HL-60 (cell line): ENCODE measurements at regions not wholly inside any gene's neighbourhood (a gene's known extent, or its start where the extent isn't known, plus 50 kb on each side); places are given as distances from the start of the nearest gene placed in this dataset.

Source experiments
- DNase-seq, 2 experiments: peaks; one replicate each; pipeline ENCODE4 v3.0.0-alpha.2; 2010 to 2020; ENCODE audit warnings: low read depth in 1 of 2, low spot score in 1 of 2
- H3K27ac ChIP-seq: fragments of 250-450 bp; sonication (Bioruptor Pico); replicated peaks from 2 replicates; pipeline ENCODE4 v1.5.1; 2020; ENCODE audit warnings: mild to moderate bottlenecking, moderate library complexity
- H3K27me3 ChIP-seq: fragments of 250-450 bp; sonication (Bioruptor Pico); 2 replicates; pipeline ENCODE4 v1.5.1; 2021; ENCODE audit warnings: mild to moderate bottlenecking, moderate library complexity; ENCODE audit not compliant: insufficient read depth, poor library complexity, severe bottlenecking
- H3K4me3 ChIP-seq: replicated peaks from 2 replicates; pipeline ENCODE4 v1.5.1; 2011; ENCODE audit warnings: mild to moderate bottlenecking, control low read depth, low read length; ENCODE audit not compliant: insufficient read depth
- CTCF ChIP-seq: IDR thresholded peaks from one replicate; pipeline ENCODE4 v1.5.1; 2011; ENCODE audit warnings: low read length, control low read depth, inconsistent platforms; ENCODE audit not compliant: insufficient read depth
- GABPA ChIP-seq: IDR thresholded peaks from 2 replicates; pipeline ENCODE4 v1.6.1; 2012; ENCODE audit warnings: low read depth
- POLR2AphosphoS5 ChIP-seq: IDR thresholded peaks from 2 replicates; pipeline ENCODE4 v1.6.1; 2012; ENCODE audit warnings: low read depth
- REST ChIP-seq: IDR thresholded peaks from 2 replicates; pipeline ENCODE4 v1.6.1; 2012; ENCODE audit warnings: low read depth; ENCODE audit not compliant: insufficient replicate concordance
- SPI1 ChIP-seq: IDR thresholded peaks from 2 replicates; pipeline ENCODE4 v1.6.1; 2012; ENCODE audit warnings: low read depth, mild to moderate bottlenecking, borderline replicate concordance

- no peak overlapping the region for H3K27ac ChIP-seq
- DNase-seq: no peak
- H3K4me3 ChIP-seq: no peak overlapping the region
- TF ChIP-seq CTCF (no peak), REST (no peak), GABPA (no peak), SPI1 (no peak), POLR2AphosphoS5 (no peak)
- peaks cover 3% of the 10 kb centered on the region for H3K27me3 ChIP-seq
Observed at GRCh38 chr12:66775871-66776270, 97.0 kb upstream of the GRIP1 start.

GRCh38 chr12:66776974-66777373, 98.1 kb upstream of the GRIP1 start:
- DNase-seq: no peak
- H3K4me3 ChIP-seq: no peak overlapping the region

GRCh38 chr12:66779466-66779865, 100.6 kb upstream of the GRIP1 start:
- TF ChIP-seq GABPA (no peak), SPI1 (no peak), CTCF (no peak), REST (no peak)
- Histone ChIP-seq H3K27me3 (peaks cover 3% of the 10 kb centered on the region), H3K27ac (no peak overlapping the region), H3K4me3 (no peak overlapping the region)
- no peak for DNase-seq

More at GRCh38 chr12:66776974-66777373, 98.1 kb upstream of the GRIP1 start:
- TF ChIP-seq REST (no peak), GABPA (no peak), POLR2AphosphoS5 (no peak), CTCF (no peak), SPI1 (no peak)
- Histone ChIP-seq H3K27ac (no peak overlapping the region), H3K27me3 (peaks cover 3% of the 10 kb centered on the region)
